SK-N-SH (cell line): ENCODE measurements at regions not wholly inside any gene's neighbourhood (a gene's known extent, or its start where the extent isn't known, plus 50 kb on each side); places are given as distances from the start of the nearest gene placed in this dataset.

ENCODE experiments used
- CTCF ChIA-PET: fragments of 300-600, 350-600 bp; formaldehyde crosslinking; extraction: SDS; loops from one replicate; lab custom pipeline; 2021; lab: Yijun Ruan, JAX
- POLR2A ChIA-PET: fragments of 350-600 bp; sonication (Branson Sonifier 250); formaldehyde crosslinking; extraction: SDS; loops from one replicate; lab custom pipeline; 2020; ENCODE audit warnings: antibody characterized with exemption, inconsistent platforms; lab: Yijun Ruan, JAX
- DNase-seq: peaks from one replicate; pipeline ENCODE4 v3.0.0; 2012
- H2AFZ ChIP-seq: fragments of 200-600 bp; sonication (generic); 2 replicates; pipeline ENCODE4 v1.8.1; 2016; ENCODE audit warnings: antibody characterized with exemption, mild to moderate bottlenecking, low read depth
- H3F3A ChIP-seq: fragments of 200-600 bp; sonication (generic); replicated peaks from 2 replicates; pipeline ENCODE3; 2016; ENCODE audit warnings: antibody characterized with exemption, mild to moderate bottlenecking; ENCODE audit not compliant: insufficient read depth
- H3K27ac ChIP-seq, 2 experiments: fragments of 200-500 bp in 1 of 2; fragments of 200-600 bp in 1 of 2; sonication (Bioruptor generic) in 1 of 2; sonication (generic), shearing (Covaris generic) in 1 of 2; 2 replicates each; pipeline versions ENCODE4 v1.5.1 to v1.6.1; 2014 to 2016; ENCODE audit warnings: low read depth in 2 of 2, inconsistent platforms in 1 of 2, low read length in 1 of 2, mild to moderate bottlenecking in 1 of 2, mixed read lengths in 1 of 2
- H3K27me3 ChIP-seq: fragments of 200-600 bp; sonication (generic), shearing (Covaris generic); 2 replicates; pipeline ENCODE4 v1.6.1; 2016; ENCODE audit warnings: mixed run types; ENCODE audit not compliant: insufficient read depth
- H3K36me3 ChIP-seq, 2 experiments: fragments of 200-500 bp in 1 of 2; fragments of 200-600 bp in 1 of 2; sonication (Bioruptor generic) in 1 of 2; sonication (generic) in 1 of 2; replicated peaks in 1 of 2; 2 replicates each; pipeline versions ENCODE3 to v1.5.1; 2014 to 2016; ENCODE audit warnings: low read length in 1 of 2, mild to moderate bottlenecking in 1 of 2; ENCODE audit not compliant: insufficient read depth in 2 of 2, control insufficient read depth in 1 of 2
- H3K4me1 ChIP-seq, 2 experiments: fragments of 200-500 bp in 1 of 2; fragments of 200-600 bp in 1 of 2; sonication (Bioruptor generic) in 1 of 2; sonication (generic), shearing (Covaris generic) in 1 of 2; 2 replicates each; pipeline versions ENCODE4 v1.5.1 to v1.6.1; 2014 to 2016; ENCODE audit warnings: low read depth in 1 of 2, low read length in 1 of 2, mixed run types in 1 of 2; ENCODE audit not compliant: insufficient read depth in 2 of 2, control insufficient read depth in 1 of 2
- H3K4me2 ChIP-seq: fragments of 200-600 bp; sonication (generic), shearing (Covaris generic); 2 replicates; pipeline ENCODE4 v1.6.1; 2017; ENCODE audit warnings: mixed run types
- H3K4me3 ChIP-seq, 2 experiments: fragments of 200-500 bp in 1 of 2; fragments of 200-600 bp in 1 of 2; sonication (Bioruptor generic) in 1 of 2; sonication (generic), shearing (Covaris generic) in 1 of 2; 2 replicates each; pipeline versions ENCODE4 v1.5.1 to v1.8.1; 2014 to 2016; ENCODE audit warnings: low read depth in 2 of 2, inconsistent platforms in 1 of 2, low read length in 1 of 2, mild to moderate bottlenecking in 1 of 2, mixed read lengths in 1 of 2, moderate library complexity in 1 of 2
- H3K79me2 ChIP-seq: fragments of 200-600 bp; sonication (generic); 2 replicates; pipeline ENCODE4 v1.8.1; 2017; ENCODE audit warnings: mild to moderate bottlenecking; ENCODE audit not compliant: insufficient read depth
- H3K9ac ChIP-seq: fragments of 200-600 bp; sonication (generic); 2 replicates; pipeline ENCODE4 v1.6.1; 2017; ENCODE audit warnings: mixed run types
- H3K9me2 ChIP-seq: fragments of 200-600 bp; sonication (generic); 2 replicates; pipeline ENCODE4 v1.6.1; 2017; ENCODE audit warnings: mixed run types
- H3K9me3 ChIP-seq: fragments of 200-600 bp; sonication (generic); 2 replicates; pipeline ENCODE4 v1.6.1; 2017; ENCODE audit warnings: mixed run types, mild to moderate bottlenecking, moderate library complexity
- H4K20me1 ChIP-seq: fragments of 200-600 bp; sonication (generic); 2 replicates; pipeline ENCODE4 v1.6.1; 2017; ENCODE audit warnings: mild to moderate bottlenecking, mixed run types; ENCODE audit not compliant: insufficient read depth
- EP300 ChIP-seq, 2 experiments: IDR thresholded peaks; 2 replicates each; pipeline versions ENCODE4 v1.4.0 to v1.6.1; 2012; ENCODE audit warnings: borderline replicate concordance in 1 of 2, low read depth in 1 of 2, low read length in 1 of 2
- FOSL2 ChIP-seq: IDR thresholded peaks from 2 replicates; pipeline ENCODE4 v1.4.0; 2012; ENCODE audit warnings: low read depth, mild to moderate bottlenecking, moderate library complexity, borderline replicate concordance
- FOXJ3 ChIP-seq: sonication (generic); formaldehyde crosslinking; IDR thresholded peaks from 2 replicates; pipeline ENCODE4 v1.5.1; 2020; ENCODE audit warnings: mild to moderate bottlenecking, missing genetic modification reagents
- FOXM1 ChIP-seq: IDR thresholded peaks from 2 replicates; pipeline ENCODE4 v1.4.0; 2012; ENCODE audit warnings: low read depth, mild to moderate bottlenecking
- GABPA ChIP-seq: IDR thresholded peaks from 2 replicates; pipeline ENCODE4 v1.4.0; 2012; ENCODE audit warnings: low read depth, mild to moderate bottlenecking
- JUND ChIP-seq: IDR thresholded peaks from 2 replicates; pipeline ENCODE4 v1.4.0; 2012
- MEF2A ChIP-seq: IDR thresholded peaks from 2 replicates; pipeline ENCODE4 v1.4.0; 2012; ENCODE audit warnings: low read depth, borderline replicate concordance
- NRF1 ChIP-seq: IDR thresholded peaks from 2 replicates; pipeline ENCODE4 v1.6.1; 2012; ENCODE audit warnings: low read depth, mild to moderate bottlenecking, low read length
- RXRA ChIP-seq: IDR thresholded peaks from 2 replicates; pipeline ENCODE4 v1.4.0; 2012; ENCODE audit warnings: low read depth, mild to moderate bottlenecking, borderline replicate concordance
- SMC3 ChIP-seq: IDR thresholded peaks from 2 replicates; pipeline ENCODE4 v1.6.1; 2012; ENCODE audit warnings: low read depth, low read length, improper control_type of control experiment
- TCF12 ChIP-seq: IDR thresholded peaks from 2 replicates; pipeline ENCODE4 v1.4.0; 2012
- TEAD4 ChIP-seq: IDR thresholded peaks from 2 replicates; pipeline ENCODE4 v1.4.0; 2012; ENCODE audit warnings: mild to moderate bottlenecking, borderline replicate concordance; ENCODE audit not compliant: insufficient read depth
- USF1 ChIP-seq: IDR thresholded peaks from 2 replicates; pipeline ENCODE4 v1.4.0; 2012; ENCODE audit warnings: low read depth, borderline replicate concordance
- WGBS: methylation state at CpG from one replicate; pipeline ENCODE4 v1.1.6; 2017; ENCODE audit warnings: low lambda C conversion rate; 5-methylcytosine and 5-hydroxymethylcytosine counted together
- TF ChIP-seq, protein P1 (sequence below): IDR thresholded peaks from 2 replicates; pipeline ENCODE4; 2012
- TF ChIP-seq, protein P2 (sequence below): IDR thresholded peaks from 2 replicates; pipeline ENCODE4 v1.4.0; 2012; ENCODE audit warnings: low read depth, borderline replicate concordance
- TF ChIP-seq, protein P3 (sequence below): fragments of 150-350 bp; IDR thresholded peaks from 2 replicates; pipeline ENCODE4 v1.6.1; 2017; ENCODE audit warnings: antibody characterized with exemption, low read length, low read depth, borderline replicate concordance

GRCh38 chr1:244948416-244948815 lies 84.1 kb upstream of the HNRNPU start:
- no peak for DNase-seq
- H3K36me3 ChIP-seq = no peaks in the 10 kb centered on the region
- H3K4me3 ChIP-seq = no peak overlapping the region
- WGBS = 95% methylated on average over 4 of the region's 4 CpGs
- H3K27ac ChIP-seq = no peak overlapping the region
- POLR2A ChIA-PET = no interaction called here
- H3K27me3 ChIP-seq = no peaks in the 10 kb centered on the region
- H4K20me1 ChIP-seq = no peaks in the 10 kb centered on the region
- no peaks in the 10 kb centered on the region for H3F3A ChIP-seq
- no peaks in the 10 kb centered on the region for H3K79me2 ChIP-seq
- CTCF ChIA-PET = no interaction called here
- H3K9ac ChIP-seq = no peak overlapping the region
- H2AFZ ChIP-seq = no peak overlapping the region
- no peaks in the 10 kb centered on the region for H3K9me3 ChIP-seq
- H3K4me1 ChIP-seq = no peaks in the 10 kb centered on the region
- H3K9me2 ChIP-seq = no peaks in the 10 kb centered on the region
- H3K4me2 ChIP-seq = no peak overlapping the region
- no peak for TF ChIP-seq FOXM1
- TF ChIP-seq, protein P1, sequence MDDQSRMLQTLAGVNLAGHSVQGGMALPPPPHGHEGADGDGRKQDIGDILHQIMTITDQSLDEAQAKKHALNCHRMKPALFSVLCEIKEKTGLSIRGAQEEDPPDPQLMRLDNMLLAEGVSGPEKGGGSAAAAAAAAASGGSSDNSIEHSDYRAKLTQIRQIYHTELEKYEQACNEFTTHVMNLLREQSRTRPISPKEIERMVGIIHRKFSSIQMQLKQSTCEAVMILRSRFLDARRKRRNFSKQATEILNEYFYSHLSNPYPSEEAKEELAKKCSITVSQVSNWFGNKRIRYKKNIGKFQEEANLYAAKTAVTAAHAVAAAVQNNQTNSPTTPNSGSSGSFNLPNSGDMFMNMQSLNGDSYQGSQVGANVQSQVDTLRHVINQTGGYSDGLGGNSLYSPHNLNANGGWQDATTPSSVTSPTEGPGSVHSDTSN = no peak
- TF ChIP-seq RXRA = no peak
- no peak for TF ChIP-seq SMC3
- TF ChIP-seq USF1 = no peak
- TF ChIP-seq NRF1 = no peak
- TF ChIP-seq GABPA = no peak
- no peak for TF ChIP-seq MEF2A
- no peak for TF ChIP-seq JUND
- no peak for TF ChIP-seq FOXJ3 (CRISPR knock-in tag)
- TF ChIP-seq TEAD4 = no peak
- TF ChIP-seq, protein P2, sequence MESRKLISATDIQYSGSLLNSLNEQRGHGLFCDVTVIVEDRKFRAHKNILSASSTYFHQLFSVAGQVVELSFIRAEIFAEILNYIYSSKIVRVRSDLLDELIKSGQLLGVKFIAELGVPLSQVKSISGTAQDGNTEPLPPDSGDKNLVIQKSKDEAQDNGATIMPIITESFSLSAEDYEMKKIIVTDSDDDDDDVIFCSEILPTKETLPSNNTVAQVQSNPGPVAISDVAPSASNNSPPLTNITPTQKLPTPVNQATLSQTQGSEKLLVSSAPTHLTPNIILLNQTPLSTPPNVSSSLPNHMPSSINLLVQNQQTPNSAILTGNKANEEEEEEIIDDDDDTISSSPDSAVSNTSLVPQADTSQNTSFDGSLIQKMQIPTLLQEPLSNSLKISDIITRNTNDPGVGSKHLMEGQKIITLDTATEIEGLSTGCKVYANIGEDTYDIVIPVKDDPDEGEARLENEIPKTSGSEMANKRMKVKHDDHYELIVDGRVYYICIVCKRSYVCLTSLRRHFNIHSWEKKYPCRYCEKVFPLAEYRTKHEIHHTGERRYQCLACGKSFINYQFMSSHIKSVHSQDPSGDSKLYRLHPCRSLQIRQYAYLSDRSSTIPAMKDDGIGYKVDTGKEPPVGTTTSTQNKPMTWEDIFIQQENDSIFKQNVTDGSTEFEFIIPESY = no peak
- no peak for TF ChIP-seq EP300 (IDR thresholded peaks at IDR 0.05; ENCODE audit: borderline replicate concordance in 1 of 2, low read depth in 1 of 2, low read length in 1 of 2)
- TF ChIP-seq TCF12 = no peak
- no peak for TF ChIP-seq FOSL2
- TF ChIP-seq, protein P3, sequence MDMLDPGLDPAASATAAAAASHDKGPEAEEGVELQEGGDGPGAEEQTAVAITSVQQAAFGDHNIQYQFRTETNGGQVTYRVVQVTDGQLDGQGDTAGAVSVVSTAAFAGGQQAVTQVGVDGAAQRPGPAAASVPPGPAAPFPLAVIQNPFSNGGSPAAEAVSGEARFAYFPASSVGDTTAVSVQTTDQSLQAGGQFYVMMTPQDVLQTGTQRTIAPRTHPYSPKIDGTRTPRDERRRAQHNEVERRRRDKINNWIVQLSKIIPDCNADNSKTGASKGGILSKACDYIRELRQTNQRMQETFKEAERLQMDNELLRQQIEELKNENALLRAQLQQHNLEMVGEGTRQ = no peak
- TF ChIP-seq, all 33 proteins: peak for 0
